Suprapubic skin (tissue), 4 donors: ENCODE measurements at regions not wholly inside any gene's neighbourhood (a gene's known extent, or its start where the extent isn't known, plus 50 kb on each side); places are given as distances from the start of the nearest gene placed in this dataset.

Experiments used
- DNase-seq, 2 donors: peaks; one replicate each; pipeline ENCODE4 v3.0.0-alpha.2; 2019; ENCODE audit warnings: low spot score in 2 of 2
- H3K27ac ChIP-seq: fragments of 200-600 bp; sonication (generic); one replicate; pipeline ENCODE4 v1.5.1; 2019
- H3K27me3 ChIP-seq: fragments of 200-600 bp; sonication (generic); one replicate; pipeline ENCODE4 v1.5.1; 2019
- H3K36me3 ChIP-seq: fragments of 200-600 bp; sonication (generic); one replicate; pipeline ENCODE4 v1.5.1; 2019
- H3K4me1 ChIP-seq: fragments of 200-600 bp; sonication (generic); one replicate; pipeline ENCODE4 v1.5.1; 2019
- H3K4me3 ChIP-seq: fragments of 200-600 bp; sonication (generic); one replicate; pipeline ENCODE4 v1.5.1; 2019; ENCODE audit warnings: mild to moderate bottlenecking
- H3K9me3 ChIP-seq: fragments of 200-600 bp; sonication (generic); one replicate; pipeline ENCODE4 v1.5.1; 2019
- EP300 ChIP-seq: sonication (generic); formaldehyde crosslinking; IDR thresholded peaks from one replicate; pipeline ENCODE4 v1.6.1; 2017; ENCODE audit warnings: antibody characterized with exemption
- POLR2A ChIP-seq, 2 donors: fragments of 450-650 bp; IDR thresholded peaks; one replicate each; pipeline ENCODE4 v1.6.1; 2017; ENCODE audit warnings: antibody characterized with exemption in 2 of 2, mild to moderate bottlenecking in 2 of 2, moderate library complexity in 2 of 2
- POLR2AphosphoS5 ChIP-seq, 3 donors: sonication (generic); formaldehyde crosslinking; IDR thresholded peaks; one replicate each; pipeline ENCODE4 v1.6.1; 2017; ENCODE audit warnings: antibody characterized with exemption in 3 of 3
- WGBS: methylation state at CpG from one replicate; pipeline ENCODE4 v1.1.5; 2018; 5-methylcytosine and 5-hydroxymethylcytosine counted together
- TF ChIP-seq, protein P1 (sequence below), 2 donors: fragments of 200-600 bp in 1 of 2; fragments of 450-650 bp in 1 of 2; sonication (generic) in 1 of 2; IDR thresholded peaks; one replicate each; pipeline ENCODE4 v1.5.1; 2016 to 2019; ENCODE audit warnings: antibody characterized with exemption in 2 of 2, mild to moderate bottlenecking in 1 of 2, moderate library complexity in 1 of 2

DNA sequence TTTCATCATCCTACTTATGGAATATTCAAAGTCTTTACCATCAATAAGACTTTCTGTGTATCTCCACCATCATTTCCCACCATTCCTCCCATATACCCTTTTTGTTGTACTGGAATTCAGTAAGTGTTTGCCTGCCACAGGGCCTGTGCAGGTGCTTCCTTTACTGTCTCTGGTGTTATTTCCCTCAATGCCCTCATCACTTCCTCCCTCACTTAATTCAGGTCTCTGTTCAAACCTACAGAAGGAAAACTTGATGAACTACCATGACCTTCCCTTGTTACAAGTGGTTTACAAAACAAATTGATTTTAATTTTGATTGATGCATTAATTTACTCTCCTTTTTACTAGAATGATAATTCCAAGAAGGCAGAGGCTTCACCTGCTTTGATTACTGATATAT, 159.5 kb upstream of the FAT4 start:
- no peak for DNase-seq
- H3K9me3 ChIP-seq: no peaks in the 10 kb centered on the region
- H3K27ac ChIP-seq: no peak overlapping the region
- H3K36me3 ChIP-seq: no peaks in the 10 kb centered on the region
- no peaks in the 10 kb centered on the region for H3K4me1 ChIP-seq
- H3K27me3 ChIP-seq: no peaks in the 10 kb centered on the region
- H3K4me3 ChIP-seq: no peak overlapping the region
- TF ChIP-seq POLR2AphosphoS5 (IDR thresholded peaks at IDR 0.05): no peak
- TF ChIP-seq, protein P1, sequence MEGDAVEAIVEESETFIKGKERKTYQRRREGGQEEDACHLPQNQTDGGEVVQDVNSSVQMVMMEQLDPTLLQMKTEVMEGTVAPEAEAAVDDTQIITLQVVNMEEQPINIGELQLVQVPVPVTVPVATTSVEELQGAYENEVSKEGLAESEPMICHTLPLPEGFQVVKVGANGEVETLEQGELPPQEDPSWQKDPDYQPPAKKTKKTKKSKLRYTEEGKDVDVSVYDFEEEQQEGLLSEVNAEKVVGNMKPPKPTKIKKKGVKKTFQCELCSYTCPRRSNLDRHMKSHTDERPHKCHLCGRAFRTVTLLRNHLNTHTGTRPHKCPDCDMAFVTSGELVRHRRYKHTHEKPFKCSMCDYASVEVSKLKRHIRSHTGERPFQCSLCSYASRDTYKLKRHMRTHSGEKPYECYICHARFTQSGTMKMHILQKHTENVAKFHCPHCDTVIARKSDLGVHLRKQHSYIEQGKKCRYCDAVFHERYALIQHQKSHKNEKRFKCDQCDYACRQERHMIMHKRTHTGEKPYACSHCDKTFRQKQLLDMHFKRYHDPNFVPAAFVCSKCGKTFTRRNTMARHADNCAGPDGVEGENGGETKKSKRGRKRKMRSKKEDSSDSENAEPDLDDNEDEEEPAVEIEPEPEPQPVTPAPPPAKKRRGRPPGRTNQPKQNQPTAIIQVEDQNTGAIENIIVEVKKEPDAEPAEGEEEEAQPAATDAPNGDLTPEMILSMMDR (IDR thresholded peaks at IDR 0.05): no peak
- no peak for TF ChIP-seq POLR2A (IDR thresholded peaks at IDR 0.05)
- no peak for TF ChIP-seq EP300

DNA sequence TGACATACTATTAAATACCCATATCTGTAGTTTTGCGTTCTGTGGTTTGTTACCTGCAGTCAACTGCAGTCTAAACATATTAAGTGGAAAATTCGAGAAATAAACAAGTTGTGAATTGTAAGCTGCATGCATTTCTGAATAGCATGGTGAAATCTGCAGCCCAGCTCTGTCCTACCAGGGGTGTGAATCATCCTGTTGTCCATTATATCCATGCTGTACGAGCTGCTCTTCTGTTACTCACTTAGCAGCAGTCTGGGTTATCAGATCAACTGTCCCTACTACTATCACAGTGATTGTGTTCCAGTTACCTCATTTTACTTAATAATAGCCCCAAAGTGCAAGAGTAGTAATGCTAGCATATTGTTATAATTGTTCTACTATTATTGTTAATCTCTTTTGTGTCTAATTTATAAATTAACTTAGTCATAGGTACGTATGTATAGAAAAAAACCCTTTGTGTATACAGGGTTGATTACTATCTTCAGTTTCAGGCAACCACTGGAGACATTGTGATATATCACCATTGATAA, 173.7 kb upstream of the FAT4 start:
- no peaks in the 10 kb centered on the region for H3K9me3 ChIP-seq
- no peak for DNase-seq
- no peak for TF ChIP-seq POLR2AphosphoS5 (IDR thresholded peaks at IDR 0.05)
- no peak for TF ChIP-seq EP300
- TF ChIP-seq POLR2A (IDR thresholded peaks at IDR 0.05): no peak
- TF ChIP-seq, protein P1 (IDR thresholded peaks at IDR 0.05): no peak
- H3K4me1 ChIP-seq: no peaks in the 10 kb centered on the region
- H3K27me3 ChIP-seq: no peaks in the 10 kb centered on the region
- no peaks in the 10 kb centered on the region for H3K36me3 ChIP-seq
- H3K27ac ChIP-seq: no peak overlapping the region
- 80% methylated on average over 4 of the region's 4 CpGs for WGBS
- no peak overlapping the region for H3K4me3 ChIP-seq

DNA sequence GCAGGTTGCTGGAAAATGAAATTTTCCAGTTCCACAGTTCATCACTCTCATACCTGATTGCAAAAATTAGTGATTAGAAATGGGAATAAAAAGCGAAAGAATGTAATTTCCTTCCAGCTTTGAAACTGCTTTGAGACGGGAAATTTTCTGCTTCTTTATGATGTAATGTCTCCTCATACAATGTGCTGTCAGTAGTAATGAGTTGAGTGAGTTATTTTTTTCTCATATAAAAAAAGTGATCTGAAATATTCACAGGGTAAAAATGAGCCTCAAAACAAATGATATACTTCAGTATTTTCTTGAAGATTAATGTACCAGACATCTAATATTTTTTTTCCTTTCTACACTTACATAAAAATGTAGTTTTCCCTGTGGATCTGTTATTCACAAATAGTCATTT, 179.1 kb upstream of the FAT4 start:
- no peaks in the 10 kb centered on the region for H3K27me3 ChIP-seq
- no peak overlapping the region for H3K4me3 ChIP-seq
- no peaks in the 10 kb centered on the region for H3K36me3 ChIP-seq
- no peaks in the 10 kb centered on the region for H3K9me3 ChIP-seq
- H3K27ac ChIP-seq: no peak overlapping the region
- H3K4me1 ChIP-seq: peaks cover 7% of the 10 kb centered on the region
- no peak for TF ChIP-seq POLR2AphosphoS5 (IDR thresholded peaks at IDR 0.05)
- TF ChIP-seq, protein P1 (IDR thresholded peaks at IDR 0.05): no peak
- TF ChIP-seq EP300: no peak
- no peak for TF ChIP-seq POLR2A (IDR thresholded peaks at IDR 0.05)
- no peak for DNase-seq
- 58% methylated on average over 2 of the region's 2 CpGs for WGBS

- no peaks in the 10 kb centered on the region for H3K9me3 ChIP-seq
- no peak for DNase-seq
- peaks cover 7% of the 10 kb centered on the region for H3K4me1 ChIP-seq
- H3K4me3 ChIP-seq: no peak overlapping the region
- no peaks in the 10 kb centered on the region for H3K27me3 ChIP-seq
- no peaks in the 10 kb centered on the region for H3K36me3 ChIP-seq
- TF ChIP-seq POLR2AphosphoS5 (IDR thresholded peaks at IDR 0.05) (no peak), POLR2A (IDR thresholded peaks at IDR 0.05) (no peak), EP300 (no peak)
- TF ChIP-seq, protein P1 (IDR thresholded peaks at IDR 0.05): no peak
- H3K27ac ChIP-seq: no peak overlapping the region
- WGBS: 68% methylated on average over 2 of the region's 2 CpGs
These were observed 182.0 kb upstream of the FAT4 start for GRCh38 chr4:125132729-125133128.

GRCh38 chr4:125131891-125132680, 182.7 kb upstream of the FAT4 start:
- H3K27me3 ChIP-seq: no peaks in the 10 kb centered on the region
- peaks cover 7% of the 10 kb centered on the region for H3K4me1 ChIP-seq
- 75% methylated on average over 2 of the region's 2 CpGs for WGBS
- H3K9me3 ChIP-seq: no peaks in the 10 kb centered on the region
- DNase-seq: no peak
- H3K36me3 ChIP-seq: no peaks in the 10 kb centered on the region
- no peak overlapping the region for H3K4me3 ChIP-seq
- TF ChIP-seq, protein P1 (IDR thresholded peaks at IDR 0.05): no peak
- TF ChIP-seq EP300 (no peak), POLR2A (IDR thresholded peaks at IDR 0.05) (no peak), POLR2AphosphoS5 (IDR thresholded peaks at IDR 0.05) (no peak)
- H3K27ac ChIP-seq: no peak overlapping the region
